Osteoblast (primary cell): ENCODE measurements at regions not wholly inside any gene's neighbourhood (a gene's known extent, or its start where the extent isn't known, plus 50 kb on each side); places are given as distances from the start of the nearest gene placed in this dataset.

Experiments
- DNase-seq: peaks from one replicate; pipeline ENCODE4 v3.0.0; 2011; ENCODE audit warnings: low spot score, mixed read lengths; ENCODE audit not compliant: insufficient read length; ENCODE audit errors: missing footprints
- H2AFZ ChIP-seq: 2 replicates; pipeline ENCODE4 v1.6.0; 2011; ENCODE audit warnings: mild to moderate bottlenecking, low read length
- H3K27ac ChIP-seq: 2 replicates; pipeline ENCODE4 v1.5.1; 2011; ENCODE audit warnings: mild to moderate bottlenecking, low read depth, low read length, moderate library complexity
- H3K27me3 ChIP-seq: 2 replicates; pipeline ENCODE4 v1.6.0; 2012; ENCODE audit warnings: mild to moderate bottlenecking, control low read depth, inconsistent platforms, low read length, moderate library complexity; ENCODE audit not compliant: insufficient read depth
- H3K36me3 ChIP-seq: 2 replicates; pipeline ENCODE4 v1.5.1; 2011; ENCODE audit warnings: mild to moderate bottlenecking, low read length, control low read depth, moderate library complexity; ENCODE audit not compliant: insufficient read depth
- H3K4me1 ChIP-seq: 2 replicates; pipeline ENCODE4 v1.5.1; 2011; ENCODE audit warnings: mild to moderate bottlenecking, low read length, control low read depth, moderate library complexity; ENCODE audit not compliant: insufficient read depth
- H3K4me2 ChIP-seq: 2 replicates; pipeline ENCODE4 v1.6.0; 2011; ENCODE audit warnings: mild to moderate bottlenecking, low read length; ENCODE audit not compliant: insufficient read depth
- H3K4me3 ChIP-seq: fragments of 200-600 bp; sonication (generic); 3 replicates; pipeline ENCODE4 v1.5.1; 2012; ENCODE audit warnings: mild to moderate bottlenecking, low read length, inconsistent platforms; ENCODE audit not compliant: insufficient read depth
- H3K79me2 ChIP-seq: 2 replicates; pipeline ENCODE4 v1.6.0; 2012; ENCODE audit warnings: mild to moderate bottlenecking, low read length, control low read depth, inconsistent platforms; ENCODE audit not compliant: insufficient read depth
- H3K9me3 ChIP-seq: 2 replicates; pipeline ENCODE4 v1.5.1; 2011; ENCODE audit warnings: low read depth, low read length, control low read depth
- H4K20me1 ChIP-seq: 2 replicates; pipeline ENCODE4 v1.6.0; 2012; ENCODE audit warnings: mild to moderate bottlenecking, low read length, control low read depth; ENCODE audit not compliant: insufficient read depth
- TF ChIP-seq, protein P1 (sequence below): IDR thresholded peaks from 2 replicates; pipeline ENCODE4 v1.5.1; 2011; ENCODE audit warnings: mild to moderate bottlenecking, low read depth, low read length, moderate library complexity; ENCODE audit errors: extremely low read depth

DNA sequence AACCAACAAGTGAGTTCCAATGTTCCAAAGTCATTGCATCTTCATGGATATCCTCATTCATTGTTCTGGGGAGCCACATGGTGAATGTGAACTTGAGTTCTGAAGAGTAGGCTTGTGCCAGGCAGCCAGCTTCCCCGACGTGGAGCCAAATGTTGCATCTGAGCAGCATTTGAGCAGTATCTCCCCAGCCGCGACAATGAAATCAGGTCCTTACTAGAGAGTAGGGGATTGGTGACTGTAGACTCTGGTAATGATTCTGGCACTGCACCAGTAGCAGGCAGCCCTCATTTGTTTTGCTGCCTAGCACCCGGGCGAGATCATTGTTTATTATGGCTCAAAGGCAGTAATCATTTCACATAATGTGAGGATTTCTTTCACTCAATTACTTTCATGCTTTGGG, 451.4 kb upstream of the C9orf72 start:
- peaks cover 2% of the 10 kb centered on the region for H3K9me3 ChIP-seq
- DNase-seq: no peak
- no peak overlapping the region for H2AFZ ChIP-seq
- no peaks in the 10 kb centered on the region for H3K4me1 ChIP-seq
- no peak overlapping the region for H3K4me2 ChIP-seq
- TF ChIP-seq, protein P1, sequence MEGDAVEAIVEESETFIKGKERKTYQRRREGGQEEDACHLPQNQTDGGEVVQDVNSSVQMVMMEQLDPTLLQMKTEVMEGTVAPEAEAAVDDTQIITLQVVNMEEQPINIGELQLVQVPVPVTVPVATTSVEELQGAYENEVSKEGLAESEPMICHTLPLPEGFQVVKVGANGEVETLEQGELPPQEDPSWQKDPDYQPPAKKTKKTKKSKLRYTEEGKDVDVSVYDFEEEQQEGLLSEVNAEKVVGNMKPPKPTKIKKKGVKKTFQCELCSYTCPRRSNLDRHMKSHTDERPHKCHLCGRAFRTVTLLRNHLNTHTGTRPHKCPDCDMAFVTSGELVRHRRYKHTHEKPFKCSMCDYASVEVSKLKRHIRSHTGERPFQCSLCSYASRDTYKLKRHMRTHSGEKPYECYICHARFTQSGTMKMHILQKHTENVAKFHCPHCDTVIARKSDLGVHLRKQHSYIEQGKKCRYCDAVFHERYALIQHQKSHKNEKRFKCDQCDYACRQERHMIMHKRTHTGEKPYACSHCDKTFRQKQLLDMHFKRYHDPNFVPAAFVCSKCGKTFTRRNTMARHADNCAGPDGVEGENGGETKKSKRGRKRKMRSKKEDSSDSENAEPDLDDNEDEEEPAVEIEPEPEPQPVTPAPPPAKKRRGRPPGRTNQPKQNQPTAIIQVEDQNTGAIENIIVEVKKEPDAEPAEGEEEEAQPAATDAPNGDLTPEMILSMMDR: no peak
- no peak overlapping the region for H3K27ac ChIP-seq
- H3K79me2 ChIP-seq: no peaks in the 10 kb centered on the region
- H3K36me3 ChIP-seq: no peaks in the 10 kb centered on the region
- H3K27me3 ChIP-seq: no peaks in the 10 kb centered on the region
- H3K4me3 ChIP-seq: no peak overlapping the region
- H4K20me1 ChIP-seq: no peaks in the 10 kb centered on the region

DNA sequence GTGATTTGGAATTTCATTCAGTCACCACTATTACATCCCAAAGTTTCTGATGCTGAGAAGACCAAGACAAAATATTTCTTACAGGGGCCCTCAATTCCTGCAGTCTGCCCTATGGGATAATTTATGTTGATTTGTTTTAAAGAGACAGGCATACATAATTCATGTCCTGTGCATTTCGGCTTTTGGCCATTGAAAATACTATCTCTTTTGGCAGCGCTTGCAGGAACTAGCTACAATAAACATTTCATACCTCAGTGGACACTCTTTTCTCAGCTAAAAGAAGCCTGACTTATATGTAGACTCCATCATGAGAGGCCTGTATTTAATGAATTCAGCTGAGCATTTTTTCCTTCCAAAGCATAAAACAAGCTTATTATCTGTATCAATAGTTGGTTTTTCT, 451.9 kb upstream of the C9orf72 start:
- Histone ChIP-seq H3K36me3 (no peaks in the 10 kb centered on the region), H3K27ac (no peak overlapping the region), H3K27me3 (no peaks in the 10 kb centered on the region), H3K79me2 (no peaks in the 10 kb centered on the region), H3K9me3 (peaks cover 2% of the 10 kb centered on the region), H2AFZ (no peak overlapping the region), H3K4me3 (no peak overlapping the region), H4K20me1 (no peaks in the 10 kb centered on the region), H3K4me1 (no peaks in the 10 kb centered on the region), H3K4me2 (no peak overlapping the region)
- TF ChIP-seq, protein P1: no peak
- no peak for DNase-seq

DNA sequence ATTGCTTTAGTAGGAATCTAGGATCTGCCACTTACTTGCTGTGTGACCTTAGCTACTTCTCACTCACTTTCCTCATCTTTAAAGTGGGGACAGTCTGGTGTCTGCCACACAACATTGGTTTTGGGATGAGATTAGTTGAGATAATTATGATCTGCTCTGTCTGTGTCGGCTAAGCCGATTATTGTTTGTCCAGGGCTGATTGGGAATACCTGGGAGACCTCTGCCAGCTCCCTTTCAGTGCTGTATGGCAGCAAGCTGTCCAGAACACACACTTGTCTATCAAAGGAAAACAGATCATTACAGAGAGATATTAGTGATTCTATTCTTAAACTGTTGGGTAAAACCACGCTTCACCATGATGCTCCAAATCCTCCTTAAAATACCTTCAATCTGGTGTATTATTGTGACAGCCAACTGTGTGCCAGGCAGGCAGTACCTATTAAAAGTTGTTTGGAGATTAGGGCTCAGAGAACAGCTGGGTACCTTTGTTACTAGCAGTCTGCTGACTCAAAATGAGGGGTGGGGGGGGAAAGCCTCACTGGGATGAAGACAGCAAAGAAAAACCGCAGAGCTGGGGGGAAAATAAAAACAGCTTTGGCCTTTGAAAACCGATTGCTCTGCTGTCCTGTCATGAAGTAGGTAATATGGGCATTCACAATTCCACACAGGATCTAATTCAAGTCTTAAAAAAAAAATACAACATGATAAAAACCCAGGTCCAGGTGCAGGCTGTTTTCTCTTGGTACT, 458.4 kb upstream of the C9orf72 start:
- Histone ChIP-seq H3K4me1 (no peaks in the 10 kb centered on the region), H3K9me3 (peaks cover 2% of the 10 kb centered on the region), H2AFZ (no peak overlapping the region), H3K79me2 (no peaks in the 10 kb centered on the region), H3K27me3 (no peaks in the 10 kb centered on the region), H3K27ac (no peak overlapping the region), H3K4me3 (no peak overlapping the region), H3K36me3 (no peaks in the 10 kb centered on the region), H4K20me1 (no peaks in the 10 kb centered on the region), H3K4me2 (no peak overlapping the region)
- DNase-seq: no peak
- TF ChIP-seq, protein P1: no peak

DNA sequence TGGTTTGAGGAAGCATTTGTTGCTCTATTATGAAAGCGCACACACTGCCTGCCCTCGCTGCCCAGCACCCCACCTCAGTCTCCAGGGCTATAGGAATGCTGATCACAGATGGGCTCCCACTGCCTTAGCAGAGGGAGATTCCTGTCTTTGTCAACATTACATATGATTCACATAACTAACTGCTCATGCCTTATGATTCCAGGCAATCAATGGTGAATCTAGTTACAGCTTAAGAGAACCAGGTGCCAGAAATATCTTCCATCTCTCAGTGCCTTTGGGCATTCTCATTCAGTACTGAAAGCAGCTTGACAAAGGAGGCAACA, 458.9 kb upstream of the C9orf72 start:
- TF ChIP-seq, protein P1: no peak

More for the DNA sequence above, 458.9 kb upstream of the C9orf72 start:
- H3K9me3 ChIP-seq: peaks cover 2% of the 10 kb centered on the region
- no peaks in the 10 kb centered on the region for H4K20me1 ChIP-seq
- no peak overlapping the region for H3K4me2 ChIP-seq
- DNase-seq: no peak
- H3K27me3 ChIP-seq: no peaks in the 10 kb centered on the region
- H3K36me3 ChIP-seq: no peaks in the 10 kb centered on the region
- no peak overlapping the region for H3K27ac ChIP-seq
- no peaks in the 10 kb centered on the region for H3K4me1 ChIP-seq
- no peak overlapping the region for H2AFZ ChIP-seq
- no peaks in the 10 kb centered on the region for H3K79me2 ChIP-seq
- no peak overlapping the region for H3K4me3 ChIP-seq
